PC-3 (cell line): ENCODE measurements at regions not wholly inside any gene's neighbourhood (a gene's known extent, or its start where the extent isn't known, plus 50 kb on each side); places are given as distances from the start of the nearest gene placed in this dataset.
A peak's percentile ranks its signal among the peaks of the same experiment; 100 is the strongest.

ENCODE experiments used
- ATAC-seq: fragments of 200-7000 bp; cut with Tn5 transposase; 2 replicates; pipeline ENCODE4 v1.9.1; 2020; ENCODE audit warnings: mild to moderate bottlenecking, moderate library complexity
- BruUV-seq: library from RNA; stranded (reverse); fragments of 400-500 nt; replicated peaks from 2 replicates; lab custom pipeline; 2021; lab: Mats Ljungman, UMichigan
- CTCF ChIA-PET: fragments of 300-600 bp; sonication (Branson Sonifier 250); formaldehyde crosslinking; loops from one replicate; lab custom pipeline; 2022; ENCODE audit warnings: antibody characterized with exemption; lab: Charles Lee
- POLR2A ChIA-PET: fragments of 300-600 bp; sonication (Branson Sonifier 250); formaldehyde crosslinking; loops from one replicate; lab custom pipeline; 2022; ENCODE audit warnings: antibody characterized with exemption; ENCODE audit not compliant: unreplicated experiment; lab: Charles Lee
- DNase-seq: peaks from one replicate; pipeline ENCODE4 v3.0.0-alpha.2; 2015
- H2AFZ ChIP-seq: fragments of 300-600 bp; sonication (generic); 2 replicates; pipeline ENCODE4 v1.6.0; 2016; ENCODE audit warnings: antibody characterized with exemption, low read length
- H3F3A ChIP-seq: fragments of 300-600 bp; sonication (generic); one replicate; pipeline ENCODE4 v1.6.0; 2017; ENCODE audit warnings: antibody characterized with exemption, low read length, control low read depth, mild to moderate bottlenecking; ENCODE audit not compliant: unreplicated experiment
- H3K27ac ChIP-seq: fragments of 300-600 bp; sonication (generic); 2 replicates; pipeline ENCODE4 v1.5.1; 2016; ENCODE audit warnings: mild to moderate bottlenecking, low read length
- H3K27me3 ChIP-seq: fragments of 300-600 bp; sonication (generic); 2 replicates; pipeline ENCODE4 v1.6.1; 2016; ENCODE audit warnings: low read length, mixed read lengths
- H3K36me3 ChIP-seq: fragments of 300-600 bp; sonication (generic); 2 replicates; pipeline ENCODE4 v1.6.1; 2016; ENCODE audit warnings: low read depth, mixed run types, low read length, mixed read lengths
- H3K4me1 ChIP-seq: fragments of 300-600 bp; sonication (generic); 2 replicates; pipeline ENCODE4 v1.5.1; 2016; ENCODE audit warnings: low read length; ENCODE audit not compliant: insufficient read depth
- H3K4me2 ChIP-seq: fragments of 300-600 bp; sonication (generic); 2 replicates; pipeline ENCODE4 v1.6.0; 2016; ENCODE audit warnings: low read length
- H3K4me3 ChIP-seq: fragments of 300-600 bp; sonication (generic); 2 replicates; pipeline ENCODE4 v1.5.1; 2016; ENCODE audit warnings: mild to moderate bottlenecking, low read length, mixed read lengths
- H3K79me2 ChIP-seq: fragments of 300-600 bp; sonication (generic); 2 replicates; pipeline ENCODE4 v1.6.1; 2017; ENCODE audit warnings: low read length, mixed read lengths
- H3K9ac ChIP-seq: fragments of 300-600 bp; sonication (generic); 2 replicates; pipeline ENCODE4 v1.6.0; 2016; ENCODE audit warnings: mild to moderate bottlenecking, low read length
- H3K9me2 ChIP-seq: fragments of 300-600 bp; sonication (generic); replicated peaks from 2 replicates; pipeline ENCODE4 v1.6.1; 2016; ENCODE audit warnings: mixed run types, low read length, mixed read lengths
- H3K9me3 ChIP-seq: fragments of 300-600 bp; sonication (generic); 2 replicates; pipeline ENCODE4 v1.6.1; 2016; ENCODE audit warnings: low read length, mixed read lengths
- H4K20me1 ChIP-seq: fragments of 300-600 bp; sonication (generic); 2 replicates; pipeline ENCODE4 v1.6.1; 2016; ENCODE audit warnings: low read length, mixed read lengths
- CTCF ChIP-seq: fragments of 300-600 bp; sonication (generic); conservative IDR thresholded peaks from 2 replicates; pipeline ENCODE4 v1.5.1; 2017; ENCODE audit warnings: antibody characterized with exemption, low read depth, mild to moderate bottlenecking, low read length
- EZH2 ChIP-seq: fragments of 300-600 bp; sonication (generic); IDR thresholded peaks from one replicate; pipeline ENCODE4 v1.6.1; 2017; ENCODE audit warnings: antibody characterized with exemption, mild to moderate bottlenecking, low read length; ENCODE audit not compliant: unreplicated experiment
- EZH2phosphoT487 ChIP-seq: fragments of 300-600 bp; sonication (generic); IDR thresholded peaks from 2 replicates; pipeline ENCODE4 v1.6.1; 2018; ENCODE audit warnings: mild to moderate bottlenecking, antibody characterized with exemption, low read length, borderline replicate concordance
- intact Hi-C: fragments of 100-400 bp; cut with micrococcal nuclease; formaldehyde crosslinking; loops from 2 replicates; pipeline ENCODE4 v1.9.0; 2023

- Histone ChIP-seq H3K9ac (no peak overlapping the region), H3K9me2 (no peaks in the 10 kb centered on the region), H3F3A (no peaks in the 10 kb centered on the region), H3K9me3 (no peaks in the 10 kb centered on the region), H3K4me3 (no peak overlapping the region), H3K36me3 (no peaks in the 10 kb centered on the region), H3K79me2 (no peaks in the 10 kb centered on the region), H3K4me2 (no peak overlapping the region), H3K27me3 (peaks cover 73% of the 10 kb centered on the region), H3K4me1 (no peaks in the 10 kb centered on the region), H2AFZ (no peak overlapping the region), H4K20me1 (no peaks in the 10 kb centered on the region), H3K27ac (no peak overlapping the region)
- ATAC-seq, result peak; percentile 33; the same call in 1 of the 2 replicates
- ChIA-PET CTCF (no interaction called here), POLR2A (no interaction called here)
- TF ChIP-seq EZH2, result no peak
- TF ChIP-seq EZH2phosphoT487, result no peak
- no TSS peak for BruUV-seq
- intact Hi-C loops, result loop anchor here (1.0 kb wide), 1 partner anchor 225 kb away; no protein-coding TSS in a partner anchor
- peak; percentile 15 for DNase-seq
These were observed 201.7 kb upstream of the FOXQ1 start for GRCh38 chr6:1110164-1110563.

DNA sequence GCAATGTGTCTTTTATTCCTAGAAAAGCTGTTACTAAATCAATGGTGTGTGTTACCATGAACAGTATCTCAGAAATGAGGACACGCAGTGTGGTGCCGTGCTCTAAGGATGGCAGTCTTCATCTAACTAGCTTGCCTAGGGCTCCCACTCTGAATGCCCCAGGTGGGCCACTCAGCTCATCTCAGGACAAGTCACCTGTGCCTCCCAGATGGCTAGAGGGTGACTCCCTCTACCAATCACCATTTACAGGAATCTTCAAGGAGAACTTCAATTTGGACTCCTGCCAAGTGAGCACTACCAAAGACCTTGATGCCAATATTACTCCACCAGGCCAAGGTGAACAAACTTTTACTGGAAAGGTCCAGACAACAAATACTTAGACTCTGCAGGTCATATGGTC lies 202.8 kb upstream of the FOXQ1 start:
- POLR2A ChIA-PET, result no interaction called here
- Histone ChIP-seq H4K20me1 (no peaks in the 10 kb centered on the region), H2AFZ (no peak overlapping the region), H3K9me2 (no peaks in the 10 kb centered on the region), H3K4me2 (no peak overlapping the region), H3K9me3 (no peaks in the 10 kb centered on the region), H3K36me3 (no peaks in the 10 kb centered on the region), H3K79me2 (no peaks in the 10 kb centered on the region), H3F3A (no peaks in the 10 kb centered on the region), H3K4me1 (no peaks in the 10 kb centered on the region), H3K9ac (no peak overlapping the region), H3K4me3 (no peak overlapping the region), H3K27ac (no peak overlapping the region), H3K27me3 (peaks cover 72% of the 10 kb centered on the region)
- ATAC-seq (no peak), DNase-seq (no peak)
- no peak for TF ChIP-seq CTCF
- no peak for TF ChIP-seq EZH2
- no peak for TF ChIP-seq EZH2phosphoT487
- CTCF ChIA-PET, result no interaction called here
- intact Hi-C loops, result no loop called here
- no TSS peak for BruUV-seq

- no peaks in the 10 kb centered on the region for H3K9me3 ChIP-seq
- ChIA-PET CTCF (no interaction called here), POLR2A (no interaction called here)
- no peak overlapping the region for H3K27ac ChIP-seq
- H3K79me2 ChIP-seq, result no peaks in the 10 kb centered on the region
- no peak for DNase-seq
- H2AFZ ChIP-seq, result no peak overlapping the region
- H3K9ac ChIP-seq, result no peak overlapping the region
- H3K27me3 ChIP-seq, result peaks cover 76% of the 10 kb centered on the region
- H3K36me3 ChIP-seq, result no peaks in the 10 kb centered on the region
- H3K4me2 ChIP-seq, result no peak overlapping the region
- TF ChIP-seq CTCF (no peak), EZH2phosphoT487 (no peak), EZH2 (no peak)
- no peak for ATAC-seq
- H3K4me1 ChIP-seq, result no peaks in the 10 kb centered on the region
- H3F3A ChIP-seq, result no peaks in the 10 kb centered on the region
- H3K9me2 ChIP-seq, result no peaks in the 10 kb centered on the region
- no peaks in the 10 kb centered on the region for H4K20me1 ChIP-seq
- no peak overlapping the region for H3K4me3 ChIP-seq
- BruUV-seq, result no TSS peak
- intact Hi-C loops, result no loop called here
These were observed 203.7 kb upstream of the FOXQ1 start for GRCh38 chr6:1108198-1108597.
